Glutamatergic neuron (in vitro differentiated cells): ENCODE measurements at regions not wholly inside any gene's neighbourhood (a gene's known extent, or its start where the extent isn't known, plus 50 kb on each side); places are given as distances from the start of the nearest gene placed in this dataset.

ENCODE experiments used
- DNase-seq: peaks from one replicate; pipeline ENCODE4 v3.0.0; 2022
- H3K27ac Mint-ChIP-seq: one replicate; pipeline ENCODE4 v1.8.0; 2020; ENCODE audit warnings: mild to moderate bottlenecking, mixed read lengths, inconsistent platforms; ENCODE audit not compliant: unreplicated experiment
- H3K27me3 Mint-ChIP-seq: one replicate; pipeline ENCODE4 v1.8.0; 2020; ENCODE audit warnings: mild to moderate bottlenecking, moderate library complexity, mixed read lengths, inconsistent platforms; ENCODE audit not compliant: unreplicated experiment
- H3K36me3 Mint-ChIP-seq: one replicate; pipeline ENCODE4 v1.8.0; 2020; ENCODE audit warnings: mild to moderate bottlenecking, mixed read lengths, inconsistent platforms; ENCODE audit not compliant: unreplicated experiment
- H3K4me1 Mint-ChIP-seq: one replicate; pipeline ENCODE4 v1.8.0; 2020; ENCODE audit warnings: mild to moderate bottlenecking, low read depth, mixed read lengths, inconsistent platforms; ENCODE audit not compliant: unreplicated experiment
- H3K4me3 Mint-ChIP-seq: one replicate; pipeline ENCODE4 v1.8.0; 2020; ENCODE audit warnings: mild to moderate bottlenecking, mixed read lengths, inconsistent platforms; ENCODE audit not compliant: unreplicated experiment
- H3K9me3 Mint-ChIP-seq: one replicate; pipeline ENCODE4 v1.8.0; 2020; ENCODE audit warnings: mild to moderate bottlenecking, moderate library complexity, mixed read lengths, inconsistent platforms; ENCODE audit not compliant: unreplicated experiment
- TF ChIP-seq, protein P1 (sequence below): fragments of 200-600 bp; sonication (generic); IDR thresholded peaks from one replicate; pipeline ENCODE4 v1.5.0; 2021; ENCODE audit not compliant: partially characterized antibody, unreplicated experiment

DNA sequence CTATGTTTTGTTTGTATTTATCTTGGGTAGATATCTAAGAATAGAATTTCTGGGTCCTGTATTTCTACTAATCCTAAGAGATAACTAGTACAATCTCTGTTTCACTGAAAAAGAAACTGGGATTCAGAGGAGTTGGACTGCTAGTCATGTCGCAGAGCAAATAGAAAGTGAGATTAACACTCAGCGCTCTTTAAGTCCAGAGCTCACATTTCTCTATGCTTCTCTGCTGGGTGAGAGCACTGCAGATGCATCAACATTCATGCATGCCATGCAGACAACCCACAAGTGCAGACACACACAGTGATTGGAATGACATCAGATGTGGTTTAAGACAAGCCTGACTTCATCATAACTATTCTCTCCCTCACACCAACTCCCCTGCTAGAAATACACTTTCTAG lies 563.8 kb downstream of the TDRD15 start:
- TF ChIP-seq, protein P1, sequence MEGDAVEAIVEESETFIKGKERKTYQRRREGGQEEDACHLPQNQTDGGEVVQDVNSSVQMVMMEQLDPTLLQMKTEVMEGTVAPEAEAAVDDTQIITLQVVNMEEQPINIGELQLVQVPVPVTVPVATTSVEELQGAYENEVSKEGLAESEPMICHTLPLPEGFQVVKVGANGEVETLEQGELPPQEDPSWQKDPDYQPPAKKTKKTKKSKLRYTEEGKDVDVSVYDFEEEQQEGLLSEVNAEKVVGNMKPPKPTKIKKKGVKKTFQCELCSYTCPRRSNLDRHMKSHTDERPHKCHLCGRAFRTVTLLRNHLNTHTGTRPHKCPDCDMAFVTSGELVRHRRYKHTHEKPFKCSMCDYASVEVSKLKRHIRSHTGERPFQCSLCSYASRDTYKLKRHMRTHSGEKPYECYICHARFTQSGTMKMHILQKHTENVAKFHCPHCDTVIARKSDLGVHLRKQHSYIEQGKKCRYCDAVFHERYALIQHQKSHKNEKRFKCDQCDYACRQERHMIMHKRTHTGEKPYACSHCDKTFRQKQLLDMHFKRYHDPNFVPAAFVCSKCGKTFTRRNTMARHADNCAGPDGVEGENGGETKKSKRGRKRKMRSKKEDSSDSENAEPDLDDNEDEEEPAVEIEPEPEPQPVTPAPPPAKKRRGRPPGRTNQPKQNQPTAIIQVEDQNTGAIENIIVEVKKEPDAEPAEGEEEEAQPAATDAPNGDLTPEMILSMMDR: no peak
- Mint-ChIP-seq H3K4me1 (no peaks in the 10 kb centered on the region), H3K9me3 (no peaks in the 10 kb centered on the region), H3K27ac (no peak overlapping the region), H3K4me3 (no peak overlapping the region), H3K27me3 (peaks cover 2% of the 10 kb centered on the region), H3K36me3 (no peaks in the 10 kb centered on the region)
- DNase-seq: no peak

DNA sequence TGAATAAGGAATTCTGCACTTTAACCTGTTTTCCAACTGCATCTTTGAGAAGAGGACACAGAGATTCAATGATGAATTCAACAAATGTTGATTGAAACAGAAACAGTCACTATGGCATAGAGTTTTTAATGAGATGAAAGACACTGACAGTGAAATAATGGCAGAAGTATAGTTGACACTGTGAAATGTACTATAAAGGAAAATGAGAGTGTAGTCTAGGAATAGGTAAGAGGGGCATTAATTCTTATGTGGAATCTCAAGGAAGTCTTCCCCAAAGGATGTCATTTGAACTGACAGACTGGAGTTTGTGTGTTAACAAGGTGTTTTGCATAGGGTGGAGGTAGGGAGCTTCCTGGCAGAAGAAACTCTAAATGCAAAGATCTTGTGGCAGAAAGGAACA lies 566.2 kb downstream of the TDRD15 start:
- H3K4me1 Mint-ChIP-seq: no peaks in the 10 kb centered on the region
- no peaks in the 10 kb centered on the region for H3K9me3 Mint-ChIP-seq
- H3K36me3 Mint-ChIP-seq: no peaks in the 10 kb centered on the region
- no peaks in the 10 kb centered on the region for H3K27me3 Mint-ChIP-seq
- TF ChIP-seq, protein P1: no peak
- no peak overlapping the region for H3K4me3 Mint-ChIP-seq
- no peak overlapping the region for H3K27ac Mint-ChIP-seq
- DNase-seq: no peak

DNA sequence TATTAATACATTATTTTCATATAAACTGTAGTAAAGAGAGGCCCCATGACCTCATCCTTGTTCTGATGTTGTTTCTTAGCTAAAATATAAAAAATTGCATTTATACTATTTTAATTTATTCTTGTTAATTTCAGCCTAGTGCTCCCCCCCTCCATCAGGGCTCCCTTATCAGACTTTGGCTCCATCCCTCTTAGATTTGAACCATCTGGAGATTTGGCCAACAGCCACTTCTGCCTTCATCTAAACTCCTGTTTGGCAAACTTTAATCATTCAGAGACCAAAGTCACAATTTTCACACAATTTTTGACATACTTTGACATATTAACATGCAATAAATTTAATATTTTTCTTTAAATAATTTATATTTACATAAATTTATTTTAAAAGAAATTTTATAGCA lies 569.3 kb downstream of the TDRD15 start:
- no peaks in the 10 kb centered on the region for H3K9me3 Mint-ChIP-seq
- no peak for DNase-seq
- H3K4me1 Mint-ChIP-seq: no peaks in the 10 kb centered on the region
- no peak overlapping the region for H3K27ac Mint-ChIP-seq
- no peaks in the 10 kb centered on the region for H3K27me3 Mint-ChIP-seq
- H3K4me3 Mint-ChIP-seq: no peak overlapping the region
- TF ChIP-seq, protein P1: no peak
- no peaks in the 10 kb centered on the region for H3K36me3 Mint-ChIP-seq

DNA sequence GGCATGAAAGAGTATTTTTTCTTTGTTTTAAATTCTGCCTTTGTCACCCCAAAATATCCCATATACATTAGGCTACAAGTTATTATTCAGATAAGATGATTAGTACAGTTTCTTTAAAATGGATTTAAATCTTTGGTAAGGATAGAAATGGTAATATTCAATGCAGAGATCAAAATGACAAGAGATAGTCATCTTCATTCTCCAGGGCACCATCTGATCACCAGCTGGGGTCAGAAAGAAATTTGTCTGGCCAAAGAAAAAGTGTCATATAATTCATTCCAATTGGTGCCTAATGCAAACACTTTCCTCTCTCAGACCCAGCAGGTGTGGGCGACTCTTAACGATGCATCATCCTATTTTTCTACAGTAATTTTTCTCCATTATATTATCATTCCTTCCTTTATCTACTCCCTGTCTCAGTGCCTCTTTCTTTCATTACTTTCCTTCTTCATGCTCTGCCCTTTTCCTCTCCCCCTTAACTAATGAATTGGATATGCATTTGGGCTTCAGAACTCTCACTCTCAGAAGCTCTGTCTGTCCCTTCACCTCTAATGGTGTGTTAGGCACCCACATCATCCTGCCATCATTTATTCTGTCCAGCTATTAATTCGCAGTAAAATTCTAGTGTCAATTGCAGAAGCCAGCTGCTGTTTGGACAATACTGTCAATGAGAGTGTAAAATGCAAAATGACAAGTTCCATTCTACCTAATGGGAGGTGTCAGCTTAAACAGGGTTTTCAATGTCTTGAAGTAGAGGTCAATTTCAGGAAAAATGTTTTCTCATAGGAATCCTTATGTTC lies 570.5 kb downstream of the TDRD15 start:
- H3K36me3 Mint-ChIP-seq: no peaks in the 10 kb centered on the region
- no peaks in the 10 kb centered on the region for H3K27me3 Mint-ChIP-seq
- TF ChIP-seq, protein P1: no peak
- H3K27ac Mint-ChIP-seq: no peak overlapping the region
- no peak for DNase-seq
- no peaks in the 10 kb centered on the region for H3K9me3 Mint-ChIP-seq
- H3K4me3 Mint-ChIP-seq: no peak overlapping the region
- H3K4me1 Mint-ChIP-seq: no peaks in the 10 kb centered on the region

DNA sequence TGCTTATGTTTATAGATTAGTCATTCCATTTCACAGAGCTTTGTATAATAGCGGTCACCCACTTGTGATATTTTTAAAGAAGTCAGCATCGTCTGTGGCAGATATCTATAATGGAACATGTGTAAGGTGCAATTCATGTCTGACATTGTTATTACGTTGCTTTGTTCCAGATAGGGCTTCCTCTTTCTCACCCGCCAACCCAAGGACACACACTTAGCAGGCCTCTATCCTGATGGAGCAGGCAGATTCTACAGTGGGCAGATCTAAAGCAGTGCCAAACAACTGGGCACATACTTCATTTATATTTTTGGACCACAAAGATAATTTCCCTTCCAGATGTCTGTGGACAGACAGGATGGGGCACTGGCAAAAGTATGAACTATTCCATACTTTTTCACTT lies 573.1 kb downstream of the TDRD15 start:
- DNase-seq: no peak
- Mint-ChIP-seq H3K27ac (no peak overlapping the region), H3K27me3 (no peaks in the 10 kb centered on the region), H3K9me3 (peaks cover 2% of the 10 kb centered on the region), H3K36me3 (no peaks in the 10 kb centered on the region), H3K4me1 (no peaks in the 10 kb centered on the region), H3K4me3 (no peak overlapping the region)
- TF ChIP-seq, protein P1: no peak
